ENCODE measurements at regions not wholly inside any gene's neighbourhood (a gene's known extent, or its start where the extent isn't known, plus 50 kb on each side); places are given as distances from the start of the nearest gene placed in this dataset.

DNA sequence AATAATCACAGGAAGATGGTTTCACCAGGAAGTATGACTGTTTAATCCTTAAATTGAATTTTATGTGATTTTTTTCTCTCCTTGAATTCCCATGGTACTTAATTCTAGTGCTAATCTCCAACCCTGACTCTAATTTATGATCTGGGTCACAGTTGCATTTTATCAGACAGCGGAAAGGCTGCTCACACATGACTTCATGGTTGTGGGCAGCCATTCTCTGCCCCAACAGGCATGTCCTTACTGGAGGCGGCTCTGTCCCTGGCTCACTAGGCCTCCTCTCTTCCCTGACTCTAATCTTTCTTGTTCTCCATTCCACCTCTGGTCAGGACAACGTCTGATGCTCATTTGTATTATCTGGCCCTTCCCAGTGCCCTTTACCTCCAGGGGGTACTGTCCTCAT, 184.4 kb downstream of the CHST1 start:
- Histone ChIP-seq H3K9me3 (ENCODE audit: low read length) (no peaks in the 10 kb centered on the region), H3K4me1 (ENCODE audit: insufficient read depth, low read length, poor library complexity, severe bottlenecking) (no peaks in the 10 kb centered on the region), H3K9me2 (ENCODE audit: insufficient read depth, low read length) (no peaks in the 10 kb centered on the region), H4K20me1 (ENCODE audit: insufficient read depth, low read length) (no peaks in the 10 kb centered on the region), H2AFZ (ENCODE audit: low read length) (no peak overlapping the region), H3K4me3 (ENCODE audit: low read depth, low read length, poor library complexity, severe bottlenecking) (no peak overlapping the region), H3K79me2 (ENCODE audit: insufficient read depth, low read depth, low read length) (no peaks in the 10 kb centered on the region), H3K36me3 (ENCODE audit: insufficient read depth, low read length) (no peaks in the 10 kb centered on the region), H3K27ac (ENCODE audit: low read depth, low read length, poor library complexity, severe bottlenecking) (no peak overlapping the region), H3K4me2 (ENCODE audit: low read length) (no peak overlapping the region)
- BruUV-seq (replicated peaks): no TSS peak
- DNase-seq (ENCODE audit: low spot score): no peak
- POLR2A ChIA-PET: no interaction called here
- TF ChIP-seq EZH2phosphoT487 (IDR thresholded peaks at IDR 0.05; ENCODE audit: borderline replicate concordance, low read depth, low read length): no peak
- TF ChIP-seq, protein P1, sequence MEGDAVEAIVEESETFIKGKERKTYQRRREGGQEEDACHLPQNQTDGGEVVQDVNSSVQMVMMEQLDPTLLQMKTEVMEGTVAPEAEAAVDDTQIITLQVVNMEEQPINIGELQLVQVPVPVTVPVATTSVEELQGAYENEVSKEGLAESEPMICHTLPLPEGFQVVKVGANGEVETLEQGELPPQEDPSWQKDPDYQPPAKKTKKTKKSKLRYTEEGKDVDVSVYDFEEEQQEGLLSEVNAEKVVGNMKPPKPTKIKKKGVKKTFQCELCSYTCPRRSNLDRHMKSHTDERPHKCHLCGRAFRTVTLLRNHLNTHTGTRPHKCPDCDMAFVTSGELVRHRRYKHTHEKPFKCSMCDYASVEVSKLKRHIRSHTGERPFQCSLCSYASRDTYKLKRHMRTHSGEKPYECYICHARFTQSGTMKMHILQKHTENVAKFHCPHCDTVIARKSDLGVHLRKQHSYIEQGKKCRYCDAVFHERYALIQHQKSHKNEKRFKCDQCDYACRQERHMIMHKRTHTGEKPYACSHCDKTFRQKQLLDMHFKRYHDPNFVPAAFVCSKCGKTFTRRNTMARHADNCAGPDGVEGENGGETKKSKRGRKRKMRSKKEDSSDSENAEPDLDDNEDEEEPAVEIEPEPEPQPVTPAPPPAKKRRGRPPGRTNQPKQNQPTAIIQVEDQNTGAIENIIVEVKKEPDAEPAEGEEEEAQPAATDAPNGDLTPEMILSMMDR (conservative IDR thresholded peaks at IDR 0.05; ENCODE audit: low read length): no peak
- intact Hi-C loops (cut with micrococcal nuclease; ENCODE audit: unreplicated experiment): no loop called here
- CTCF ChIA-PET (ENCODE audit: unreplicated experiment): no interaction called here

DNA sequence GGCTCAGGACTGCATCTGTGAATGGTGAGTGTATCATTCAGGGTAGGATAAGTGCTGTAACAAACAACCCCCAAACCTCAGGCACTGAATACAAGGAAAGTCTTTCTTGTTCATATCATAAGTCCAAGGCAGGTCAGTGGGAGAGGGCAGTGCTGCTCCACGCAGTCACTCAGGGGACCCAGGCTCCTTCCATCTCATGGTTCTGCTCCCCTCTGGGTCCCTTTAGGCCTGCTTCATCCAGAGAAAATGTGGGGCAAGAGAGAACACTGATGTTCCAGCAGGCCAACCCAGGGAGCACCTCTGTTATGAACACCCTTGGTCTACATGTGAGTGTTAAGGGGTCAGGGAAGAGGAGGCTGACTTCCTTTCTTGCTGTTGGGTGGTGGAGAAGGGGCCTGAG, 187.8 kb downstream of the CHST1 start:
- H4K20me1 ChIP-seq (ENCODE audit: insufficient read depth, low read length): no peaks in the 10 kb centered on the region
- POLR2A ChIA-PET: no interaction called here
- no peaks in the 10 kb centered on the region for H3K79me2 ChIP-seq (ENCODE audit: insufficient read depth, low read depth, low read length)
- intact Hi-C loops (cut with micrococcal nuclease; ENCODE audit: unreplicated experiment): no loop called here
- H3K36me3 ChIP-seq (ENCODE audit: insufficient read depth, low read length): no peaks in the 10 kb centered on the region
- H3K9me3 ChIP-seq (ENCODE audit: low read length): no peaks in the 10 kb centered on the region
- no peak overlapping the region for H3K4me2 ChIP-seq (ENCODE audit: low read length)
- H3K9me2 ChIP-seq (ENCODE audit: insufficient read depth, low read length): no peaks in the 10 kb centered on the region
- H3K4me3 ChIP-seq (ENCODE audit: low read depth, low read length, poor library complexity, severe bottlenecking): no peak overlapping the region
- H2AFZ ChIP-seq (ENCODE audit: low read length): no peak overlapping the region
- BruUV-seq (replicated peaks): no TSS peak
- TF ChIP-seq, protein P1 (conservative IDR thresholded peaks at IDR 0.05; ENCODE audit: low read length): no peak
- TF ChIP-seq EZH2phosphoT487 (IDR thresholded peaks at IDR 0.05; ENCODE audit: borderline replicate concordance, low read depth, low read length): no peak
- no peak overlapping the region for H3K27ac ChIP-seq (ENCODE audit: low read depth, low read length, poor library complexity, severe bottlenecking)
- no peaks in the 10 kb centered on the region for H3K4me1 ChIP-seq (ENCODE audit: insufficient read depth, low read length, poor library complexity, severe bottlenecking)
- DNase-seq (ENCODE audit: low spot score): no peak
- CTCF ChIA-PET (ENCODE audit: unreplicated experiment): no interaction called here

DNA sequence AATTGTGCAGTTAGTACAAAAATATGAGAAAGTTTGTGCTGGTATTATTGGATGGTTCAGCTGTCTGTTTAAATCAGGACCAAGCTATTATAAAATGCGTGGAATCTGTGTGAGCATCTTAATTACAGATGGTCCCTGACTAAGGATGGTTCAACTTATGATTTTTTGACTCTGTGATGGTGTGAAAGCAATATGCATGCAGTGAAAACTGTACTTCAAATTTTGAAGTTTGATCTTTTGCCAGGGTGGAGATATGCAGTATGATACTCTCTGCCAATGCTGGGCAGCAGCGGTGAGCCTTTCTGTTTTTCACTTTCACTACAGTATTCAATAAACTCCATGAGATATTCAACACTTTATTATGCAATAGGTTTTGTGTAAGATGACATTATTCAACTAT, 189.3 kb downstream of the CHST1 start:
- Histone ChIP-seq H3K36me3 (ENCODE audit: insufficient read depth, low read length) (no peaks in the 10 kb centered on the region), H3K9me2 (ENCODE audit: insufficient read depth, low read length) (no peaks in the 10 kb centered on the region), H3K27ac (ENCODE audit: low read depth, low read length, poor library complexity, severe bottlenecking) (no peak overlapping the region), H4K20me1 (ENCODE audit: insufficient read depth, low read length) (no peaks in the 10 kb centered on the region), H2AFZ (ENCODE audit: low read length) (no peak overlapping the region), H3K4me1 (ENCODE audit: insufficient read depth, low read length, poor library complexity, severe bottlenecking) (no peaks in the 10 kb centered on the region), H3K4me2 (ENCODE audit: low read length) (no peak overlapping the region), H3K79me2 (ENCODE audit: insufficient read depth, low read depth, low read length) (no peaks in the 10 kb centered on the region), H3K9me3 (ENCODE audit: low read length) (no peaks in the 10 kb centered on the region), H3K4me3 (ENCODE audit: low read depth, low read length, poor library complexity, severe bottlenecking) (no peak overlapping the region)
- DNase-seq (ENCODE audit: low spot score): no peak
- BruUV-seq (replicated peaks): no TSS peak
- CTCF ChIA-PET (ENCODE audit: unreplicated experiment): no interaction called here
- TF ChIP-seq, protein P1 (conservative IDR thresholded peaks at IDR 0.05; ENCODE audit: low read length): no peak
- TF ChIP-seq EZH2phosphoT487 (IDR thresholded peaks at IDR 0.05; ENCODE audit: borderline replicate concordance, low read depth, low read length): no peak
- POLR2A ChIA-PET: no interaction called here
- intact Hi-C loops (cut with micrococcal nuclease; ENCODE audit: unreplicated experiment): no loop called here
